ENCODE measurements at regions not wholly inside any gene's neighbourhood (a gene's known extent, or its start where the extent isn't known, plus 50 kb on each side); places are given as distances from the start of the nearest gene placed in this dataset.

- intact Hi-C loops (cut with DNase I) = no loop called here
- Histone ChIP-seq H3K27me3 (no peaks in the 10 kb centered on the region), H3K36me3 (no peaks in the 10 kb centered on the region), H3K9me3 (no peaks in the 10 kb centered on the region), H3K27ac (no peak overlapping the region), H3K4me1 (no peaks in the 10 kb centered on the region), H3K4me3 (no peak overlapping the region)
- ATAC-seq (peak; percentile 39), DNase-seq (no peak)
- TF ChIP-seq CTCF (IDR thresholded peaks at IDR 0.05) = no peak
Observed at GRCh38 chr5:56698463-56699381, 116.6 kb upstream of the MAP3K1 start.

DNA sequence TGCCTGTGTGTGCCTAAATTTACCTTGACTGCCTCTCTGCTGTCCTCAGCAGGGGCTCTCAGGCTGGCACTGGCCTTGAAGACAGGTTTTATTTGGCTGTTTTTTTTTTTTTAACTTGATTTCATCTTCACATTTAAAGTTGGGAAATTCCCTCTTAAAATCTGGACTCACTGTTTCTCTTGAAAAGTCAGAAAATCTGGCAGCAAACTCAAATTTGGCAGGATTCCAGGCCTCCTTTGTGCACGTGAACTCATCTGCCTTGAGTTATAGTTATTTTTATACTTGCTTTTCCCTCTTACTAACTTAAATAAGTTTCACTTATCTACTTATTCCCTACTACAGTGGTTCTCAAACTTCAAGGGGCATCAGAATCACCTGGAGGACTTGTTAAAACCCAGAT is 118.4 kb upstream of the MAP3K1 start:
- DNase-seq (no peak), ATAC-seq (no peak)
- no peak for TF ChIP-seq CTCF (IDR thresholded peaks at IDR 0.05)
- intact Hi-C loops (cut with DNase I) = no loop called here
- no peak overlapping the region for H3K27ac ChIP-seq
- no peaks in the 10 kb centered on the region for H3K36me3 ChIP-seq
- no peaks in the 10 kb centered on the region for H3K27me3 ChIP-seq
- H3K4me1 ChIP-seq = no peaks in the 10 kb centered on the region
- no peaks in the 10 kb centered on the region for H3K9me3 ChIP-seq
- no peak overlapping the region for H3K4me3 ChIP-seq

GRCh38 chr5:56693220-56693579 is 122.1 kb upstream of the MAP3K1 start:
- no peaks in the 10 kb centered on the region for H3K4me1 ChIP-seq
- no peaks in the 10 kb centered on the region for H3K27me3 ChIP-seq
- TF ChIP-seq CTCF (IDR thresholded peaks at IDR 0.05) = no peak
- no peak overlapping the region for H3K4me3 ChIP-seq
- ATAC-seq (no peak), DNase-seq (no peak)
- H3K36me3 ChIP-seq = no peaks in the 10 kb centered on the region
- intact Hi-C loops (cut with DNase I) = no loop called here
- no peak overlapping the region for H3K27ac ChIP-seq
- no peaks in the 10 kb centered on the region for H3K9me3 ChIP-seq

GRCh38 chr5:56692359-56693219 is 122.8 kb upstream of the MAP3K1 start:
- no peaks in the 10 kb centered on the region for H3K36me3 ChIP-seq
- no peaks in the 10 kb centered on the region for H3K9me3 ChIP-seq
- TF ChIP-seq CTCF (IDR thresholded peaks at IDR 0.05) = no peak
- H3K27ac ChIP-seq = no peak overlapping the region
- H3K4me3 ChIP-seq = no peak overlapping the region
- no peaks in the 10 kb centered on the region for H3K27me3 ChIP-seq
- intact Hi-C loops (cut with DNase I) = no loop called here
- DNase-seq (no peak), ATAC-seq (no peak)
- H3K4me1 ChIP-seq = no peaks in the 10 kb centered on the region

- Histone ChIP-seq H3K9me3 (no peaks in the 10 kb centered on the region), H3K4me3 (no peak overlapping the region), H3K36me3 (no peaks in the 10 kb centered on the region), H3K27ac (no peak overlapping the region), H3K4me1 (peaks cover 5% of the 10 kb centered on the region), H3K27me3 (no peaks in the 10 kb centered on the region)
- DNase-seq = no peak
- intact Hi-C loops (cut with DNase I) = no loop called here
- TF ChIP-seq CTCF (IDR thresholded peaks at IDR 0.05) = no peak
- ATAC-seq = no peak
Observed at GRCh38 chr5:56688402-56688801, 126.9 kb upstream of the MAP3K1 start.

Data from upper lobe of right lung (tissue), 1 donor.